Nephron progenitor cell (in vitro differentiated cells): ENCODE measurements at regions not wholly inside any gene's neighbourhood (a gene's known extent, or its start where the extent isn't known, plus 50 kb on each side); places are given as distances from the start of the nearest gene placed in this dataset.
A peak's percentile ranks its signal among the peaks of the same experiment; 100 is the strongest.
"Not testable (repeated sequence)": the region's sequence is repeated elsewhere in the genome, so short reads cannot be mapped to it uniquely, and the experiment has no call there.

Source experiments
- DNase-seq: peaks from one replicate; pipeline ENCODE4 v3.0.0; 2021
- H3K27ac Mint-ChIP-seq: 2 replicates; pipeline ENCODE4 v1.8.0; 2021; ENCODE audit warnings: mild to moderate bottlenecking, moderate library complexity, mixed read lengths
- H3K27me3 Mint-ChIP-seq: 2 replicates; pipeline ENCODE4 v1.8.0; 2021; ENCODE audit warnings: mild to moderate bottlenecking, low read depth, mixed read lengths; ENCODE audit not compliant: poor library complexity
- H3K36me3 Mint-ChIP-seq: 2 replicates; pipeline ENCODE4 v1.8.0; 2021; ENCODE audit warnings: low read depth, mixed read lengths
- H3K4me1 Mint-ChIP-seq: 2 replicates; pipeline ENCODE4 v1.8.0; 2021; ENCODE audit warnings: mixed read lengths
- H3K4me3 Mint-ChIP-seq: 2 replicates; pipeline ENCODE4 v1.8.0; 2021; ENCODE audit warnings: mild to moderate bottlenecking, moderate library complexity, mixed read lengths
- H3K9me3 Mint-ChIP-seq: 2 replicates; pipeline ENCODE4 v1.8.0; 2021; ENCODE audit warnings: mild to moderate bottlenecking, moderate library complexity, mixed read lengths
- TF ChIP-seq, protein P1 (sequence below): fragments of 200-600 bp; sonication (generic); IDR thresholded peaks from 2 replicates; pipeline ENCODE4 v1.5.0; 2021; ENCODE audit warnings: antibody characterized with exemption

DNA sequence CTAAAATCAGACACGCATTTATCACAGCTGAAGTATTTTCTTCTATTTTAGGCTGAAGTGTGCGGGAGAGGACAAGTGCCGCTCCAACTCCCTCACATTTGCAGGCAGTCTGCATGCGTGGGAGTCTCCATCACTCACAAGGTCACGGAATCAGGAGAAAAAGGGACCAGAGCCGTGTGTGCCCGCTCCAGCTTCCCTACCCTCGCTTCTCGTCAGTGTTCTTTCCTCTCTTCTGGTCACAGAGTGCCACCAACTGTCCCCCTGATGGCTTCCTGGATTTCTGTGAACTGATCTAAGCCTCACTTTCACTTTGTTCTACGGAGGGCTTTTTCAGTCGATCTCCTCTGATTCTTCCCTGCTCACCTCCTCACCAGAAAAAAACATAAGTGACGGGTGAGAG is 407.4 kb upstream of the AADAT start:
- TF ChIP-seq, protein P1, sequence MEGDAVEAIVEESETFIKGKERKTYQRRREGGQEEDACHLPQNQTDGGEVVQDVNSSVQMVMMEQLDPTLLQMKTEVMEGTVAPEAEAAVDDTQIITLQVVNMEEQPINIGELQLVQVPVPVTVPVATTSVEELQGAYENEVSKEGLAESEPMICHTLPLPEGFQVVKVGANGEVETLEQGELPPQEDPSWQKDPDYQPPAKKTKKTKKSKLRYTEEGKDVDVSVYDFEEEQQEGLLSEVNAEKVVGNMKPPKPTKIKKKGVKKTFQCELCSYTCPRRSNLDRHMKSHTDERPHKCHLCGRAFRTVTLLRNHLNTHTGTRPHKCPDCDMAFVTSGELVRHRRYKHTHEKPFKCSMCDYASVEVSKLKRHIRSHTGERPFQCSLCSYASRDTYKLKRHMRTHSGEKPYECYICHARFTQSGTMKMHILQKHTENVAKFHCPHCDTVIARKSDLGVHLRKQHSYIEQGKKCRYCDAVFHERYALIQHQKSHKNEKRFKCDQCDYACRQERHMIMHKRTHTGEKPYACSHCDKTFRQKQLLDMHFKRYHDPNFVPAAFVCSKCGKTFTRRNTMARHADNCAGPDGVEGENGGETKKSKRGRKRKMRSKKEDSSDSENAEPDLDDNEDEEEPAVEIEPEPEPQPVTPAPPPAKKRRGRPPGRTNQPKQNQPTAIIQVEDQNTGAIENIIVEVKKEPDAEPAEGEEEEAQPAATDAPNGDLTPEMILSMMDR, result no peak
- Mint-ChIP-seq H3K4me3 (no peak overlapping the region), H3K4me1 (peaks cover 6% of the 10 kb centered on the region)

DNA sequence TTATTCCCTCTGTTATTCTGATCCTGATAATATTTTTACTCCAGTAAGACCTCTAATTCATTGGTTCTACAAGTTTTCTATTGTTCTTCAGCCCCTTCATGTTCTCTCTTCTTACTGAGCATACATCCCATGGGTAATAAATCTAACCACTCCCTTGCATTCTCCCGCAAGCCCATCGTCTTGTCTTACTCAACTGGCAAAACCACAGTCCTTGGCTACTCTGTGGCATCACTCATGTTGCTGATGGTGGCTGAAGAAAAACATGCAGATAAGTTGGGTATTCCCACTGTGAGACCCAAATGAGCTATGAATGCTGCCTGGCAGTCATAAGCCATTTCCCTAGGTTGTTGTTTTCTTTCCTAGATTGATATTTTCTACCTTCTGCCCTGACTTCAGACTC is 402.2 kb upstream of the AADAT start:
- Mint-ChIP-seq H3K36me3 (no peaks in the 10 kb centered on the region), H3K27ac (no peak overlapping the region), H3K27me3 (no peaks in the 10 kb centered on the region), H3K9me3 (peaks cover 9% of the 10 kb centered on the region), H3K4me1 (peaks cover 1% of the 10 kb centered on the region), H3K4me3 (no peak overlapping the region)
- TF ChIP-seq, protein P1, result no peak
- DNase-seq, result no peak

More for the DNA sequence above, 407.4 kb upstream of the AADAT start:
- Mint-ChIP-seq H3K9me3 (peaks cover 9% of the 10 kb centered on the region), H3K36me3 (no peaks in the 10 kb centered on the region), H3K27me3 (peaks cover 5% of the 10 kb centered on the region), H3K27ac (peak overlapping the region; percentile 40)
- DNase-seq, result peak; percentile 17

DNA sequence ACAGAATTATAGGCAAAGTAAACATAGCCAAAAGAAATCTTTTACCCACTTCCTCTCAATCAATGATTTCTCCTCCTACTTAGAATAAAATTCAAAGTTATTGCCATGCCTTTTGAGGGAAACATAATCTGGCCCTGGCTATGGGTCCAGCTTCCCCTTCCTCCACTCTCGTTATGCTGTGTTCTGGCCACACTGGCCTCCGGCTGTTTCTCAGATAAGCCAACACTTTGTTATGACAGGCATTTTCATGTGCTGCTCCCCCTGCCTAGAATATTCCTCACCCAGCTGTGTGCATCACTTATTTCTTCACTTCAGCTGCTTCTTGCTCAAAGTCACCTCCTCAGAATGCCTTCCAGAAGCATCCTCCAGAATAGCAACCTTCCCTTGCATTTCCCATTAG is 386.6 kb upstream of the AADAT start:
- no peak overlapping the region for H3K27ac Mint-ChIP-seq
- H3K4me1 Mint-ChIP-seq, result no peaks in the 10 kb centered on the region
- no peaks in the 10 kb centered on the region for H3K27me3 Mint-ChIP-seq
- H3K9me3 Mint-ChIP-seq, result peaks cover 3% of the 10 kb centered on the region
- no peak for DNase-seq
- H3K36me3 Mint-ChIP-seq, result no peaks in the 10 kb centered on the region
- TF ChIP-seq, protein P1, result no peak
- no peak overlapping the region for H3K4me3 Mint-ChIP-seq

DNA sequence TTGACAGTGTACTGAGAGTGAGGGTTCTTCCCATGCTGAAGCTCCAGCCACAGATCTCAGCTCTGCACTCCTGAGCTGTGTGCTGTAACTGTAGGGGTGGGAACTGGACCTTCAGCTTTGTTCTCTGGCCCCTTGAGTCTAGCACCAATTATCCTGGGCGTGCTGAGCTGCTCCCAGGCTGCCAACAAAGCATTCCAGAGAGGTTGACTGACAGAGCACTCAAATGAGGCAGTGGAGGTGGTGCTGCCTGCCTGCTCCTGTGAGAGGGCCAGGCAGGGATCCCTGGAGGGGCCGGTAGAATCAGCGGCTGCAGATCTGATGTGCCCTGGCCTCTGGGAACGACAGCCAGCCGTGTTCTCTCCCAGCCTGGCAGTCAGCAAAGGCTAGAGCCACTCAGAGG is 375.7 kb upstream of the AADAT start:
- H3K4me1 Mint-ChIP-seq, result no peaks in the 10 kb centered on the region
- DNase-seq, result no peak
- TF ChIP-seq, protein P1, result no peak
- no peak overlapping the region for H3K27ac Mint-ChIP-seq
- H3K27me3 Mint-ChIP-seq, result peaks cover 3% of the 10 kb centered on the region
- no peaks in the 10 kb centered on the region for H3K9me3 Mint-ChIP-seq
- H3K36me3 Mint-ChIP-seq, result no peaks in the 10 kb centered on the region
- no peak overlapping the region for H3K4me3 Mint-ChIP-seq

DNA sequence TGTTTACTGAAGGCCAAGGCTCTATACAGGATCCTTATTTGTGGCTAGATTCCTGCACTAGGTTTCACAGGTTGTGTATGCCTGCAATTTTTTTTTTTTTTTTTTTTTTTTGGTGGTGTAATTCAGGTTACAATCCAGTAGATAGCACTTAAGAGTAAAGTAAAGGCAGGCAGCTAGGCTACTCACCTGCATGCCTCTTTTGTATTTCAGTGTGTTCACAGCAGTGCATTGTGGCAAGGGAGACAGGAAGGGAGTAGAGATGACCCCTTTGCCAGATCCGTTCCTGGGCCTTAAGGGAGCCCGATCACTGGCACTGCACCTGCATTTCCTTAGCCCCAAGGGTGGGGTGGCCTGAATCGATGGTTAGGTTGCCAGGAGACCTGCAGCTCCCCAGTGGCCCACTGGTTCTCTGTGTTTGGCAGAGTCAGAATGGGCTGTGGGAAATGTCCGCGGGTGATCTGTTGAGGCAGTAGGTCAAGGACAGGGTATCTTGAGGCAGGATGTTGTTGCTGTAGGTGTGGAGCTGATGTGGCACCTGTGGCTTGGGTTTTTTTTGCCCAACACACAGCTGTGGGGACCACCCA is 374.9 kb upstream of the AADAT start:
- no peak for DNase-seq
- Mint-ChIP-seq H3K4me1 (no peaks in the 10 kb centered on the region), H3K9me3 (no peaks in the 10 kb centered on the region), H3K27me3 (no peaks in the 10 kb centered on the region), H3K36me3 (no peaks in the 10 kb centered on the region), H3K27ac (peak overlapping the region; percentile 13), H3K4me3 (no peak overlapping the region)
- TF ChIP-seq, protein P1, result no peak

DNA sequence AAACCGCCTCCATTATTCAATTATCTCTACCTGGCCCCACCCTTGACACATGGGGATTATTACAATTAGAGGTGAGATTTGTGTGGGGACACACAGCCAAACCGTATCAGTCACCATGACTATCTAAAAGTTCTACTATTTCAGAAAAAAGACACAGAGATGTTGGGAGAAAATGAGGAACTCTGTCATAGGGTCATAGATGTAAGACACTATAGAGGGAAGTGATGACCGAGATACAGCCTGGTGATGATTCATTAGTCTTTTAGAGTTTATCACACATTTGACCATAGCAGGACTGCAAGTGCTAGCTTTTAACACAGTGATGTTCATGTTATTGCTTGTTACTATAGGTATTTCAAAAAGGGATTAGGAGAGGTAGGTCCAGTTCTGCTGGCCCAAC is 357.0 kb upstream of the AADAT start:
- DNase-seq, result no peak
- no peak overlapping the region for H3K4me3 Mint-ChIP-seq
- no peaks in the 10 kb centered on the region for H3K9me3 Mint-ChIP-seq
- H3K4me1 Mint-ChIP-seq, result no peaks in the 10 kb centered on the region
- H3K27me3 Mint-ChIP-seq, result peaks cover 3% of the 10 kb centered on the region
- H3K27ac Mint-ChIP-seq, result no peak overlapping the region
- TF ChIP-seq, protein P1, result no peak
- H3K36me3 Mint-ChIP-seq, result no peaks in the 10 kb centered on the region

DNA sequence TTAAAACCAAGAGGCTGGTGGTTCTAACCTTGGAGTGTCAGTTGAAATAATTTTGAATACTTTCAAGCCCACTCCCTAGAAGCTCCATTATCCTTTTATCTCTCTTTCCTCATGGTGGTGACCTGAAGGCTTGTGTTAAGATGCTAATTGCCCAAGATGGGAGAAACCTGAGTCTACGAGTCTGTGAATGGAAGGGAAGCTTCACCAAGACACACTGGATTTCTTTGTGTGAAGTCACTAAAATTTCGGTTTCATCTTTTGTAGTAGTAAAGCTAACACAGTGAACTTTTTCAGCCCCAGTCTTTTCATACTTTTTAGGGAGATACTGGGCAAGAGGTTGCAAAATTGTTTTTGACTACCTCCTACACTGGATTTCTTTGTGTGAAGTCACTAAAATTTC is 351.4 kb upstream of the AADAT start:
- not testable (repeated sequence) for DNase-seq, H3K9me3 Mint-ChIP-seq, H3K4me1 Mint-ChIP-seq, H3K27me3 Mint-ChIP-seq, H3K4me3 Mint-ChIP-seq, H3K27ac Mint-ChIP-seq, H3K36me3 Mint-ChIP-seq
